Neutrophil (primary cell): ENCODE measurements at regions not wholly inside any gene's neighbourhood (a gene's known extent, or its start where the extent isn't known, plus 50 kb on each side); places are given as distances from the start of the nearest gene placed in this dataset.

Source experiments
- H3K27ac ChIP-seq: fragments of 200-600 bp; sonication (generic); 2 replicates; pipeline ENCODE4 v1.5.1; 2016; ENCODE audit warnings: mild to moderate bottlenecking, moderate library complexity
- H3K27me3 ChIP-seq: fragments of 200-600 bp; sonication (generic); 2 replicates; pipeline ENCODE4 v1.6.0; 2016; ENCODE audit warnings: mild to moderate bottlenecking
- H3K36me3 ChIP-seq: fragments of 200-600 bp; sonication (generic); 2 replicates; pipeline ENCODE4 v1.5.1; 2017
- H3K4me1 ChIP-seq, 2 experiments: fragments of 200-600 bp in 1 of 2; sonication (generic) in 1 of 2; 1 replicate in 1 of 2; 2 replicates in 1 of 2; pipeline versions ENCODE4 v1.5.1 to v1.6.1; 2013 to 2016; ENCODE audit warnings: low read depth in 1 of 2, low read length in 1 of 2, mild to moderate bottlenecking in 1 of 2, moderate library complexity in 1 of 2; ENCODE audit not compliant: control insufficient read depth in 1 of 2, insufficient read depth in 1 of 2
- H3K4me3 ChIP-seq, 2 experiments: fragments of 200-600 bp in 1 of 2; sonication (generic) in 1 of 2; 1 replicate in 1 of 2; 2 replicates in 1 of 2; pipeline ENCODE4 v1.5.1; 2013 to 2016; ENCODE audit warnings: low read depth in 1 of 2, low read length in 1 of 2, mild to moderate bottlenecking in 1 of 2, moderate library complexity in 1 of 2
- H3K9me3 ChIP-seq: fragments of 200-600 bp; sonication (generic); 2 replicates; pipeline ENCODE4 v1.5.1; 2016
- TF ChIP-seq, protein P1 (sequence below): fragments of 200-600 bp; sonication (generic); IDR thresholded peaks from 2 replicates; pipeline ENCODE4 v1.5.1; 2016; ENCODE audit warnings: antibody characterized with exemption

- Histone ChIP-seq H3K36me3 (no peaks in the 10 kb centered on the region), H3K4me3 (no peak overlapping the region), H3K4me1 (no peaks in the 10 kb centered on the region), H3K27me3 (no peaks in the 10 kb centered on the region), H3K9me3 (no peaks in the 10 kb centered on the region), H3K27ac (no peak overlapping the region)
- TF ChIP-seq, protein P1, sequence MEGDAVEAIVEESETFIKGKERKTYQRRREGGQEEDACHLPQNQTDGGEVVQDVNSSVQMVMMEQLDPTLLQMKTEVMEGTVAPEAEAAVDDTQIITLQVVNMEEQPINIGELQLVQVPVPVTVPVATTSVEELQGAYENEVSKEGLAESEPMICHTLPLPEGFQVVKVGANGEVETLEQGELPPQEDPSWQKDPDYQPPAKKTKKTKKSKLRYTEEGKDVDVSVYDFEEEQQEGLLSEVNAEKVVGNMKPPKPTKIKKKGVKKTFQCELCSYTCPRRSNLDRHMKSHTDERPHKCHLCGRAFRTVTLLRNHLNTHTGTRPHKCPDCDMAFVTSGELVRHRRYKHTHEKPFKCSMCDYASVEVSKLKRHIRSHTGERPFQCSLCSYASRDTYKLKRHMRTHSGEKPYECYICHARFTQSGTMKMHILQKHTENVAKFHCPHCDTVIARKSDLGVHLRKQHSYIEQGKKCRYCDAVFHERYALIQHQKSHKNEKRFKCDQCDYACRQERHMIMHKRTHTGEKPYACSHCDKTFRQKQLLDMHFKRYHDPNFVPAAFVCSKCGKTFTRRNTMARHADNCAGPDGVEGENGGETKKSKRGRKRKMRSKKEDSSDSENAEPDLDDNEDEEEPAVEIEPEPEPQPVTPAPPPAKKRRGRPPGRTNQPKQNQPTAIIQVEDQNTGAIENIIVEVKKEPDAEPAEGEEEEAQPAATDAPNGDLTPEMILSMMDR = no peak
Observed at GRCh38 chr11:81033779-81034540, 1593.1 kb upstream of the TENM4 start.

DNA sequence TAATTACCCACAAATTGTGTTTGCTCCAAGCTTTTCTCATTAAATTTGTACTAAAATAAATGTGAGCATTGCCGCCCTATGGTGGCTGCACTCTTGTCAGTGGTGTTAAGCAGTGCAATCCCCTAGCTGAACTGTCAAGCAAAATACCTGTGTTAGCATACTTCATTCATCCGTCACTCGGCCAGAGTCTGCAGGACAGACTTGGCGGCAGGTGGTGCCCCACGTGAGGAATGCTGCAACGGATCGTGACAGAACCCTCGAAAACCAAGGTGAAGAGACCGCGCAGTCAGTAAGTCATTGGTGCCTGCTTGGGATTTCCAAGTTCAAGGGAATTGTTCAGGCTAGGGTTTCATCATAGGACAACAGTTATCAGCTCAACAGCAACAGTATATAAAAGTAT lies 1592.1 kb upstream of the TENM4 start:
- Histone ChIP-seq H3K27me3 (no peaks in the 10 kb centered on the region), H3K27ac (no peak overlapping the region), H3K9me3 (no peaks in the 10 kb centered on the region), H3K4me1 (no peaks in the 10 kb centered on the region), H3K4me3 (no peak overlapping the region), H3K36me3 (no peaks in the 10 kb centered on the region)
- TF ChIP-seq, protein P1 = no peak

GRCh38 chr11:81030186-81030585 lies 1589.4 kb upstream of the TENM4 start:
- no peak overlapping the region for H3K4me3 ChIP-seq
- no peaks in the 10 kb centered on the region for H3K9me3 ChIP-seq
- no peaks in the 10 kb centered on the region for H3K36me3 ChIP-seq
- TF ChIP-seq, protein P1 = no peak
- no peaks in the 10 kb centered on the region for H3K27me3 ChIP-seq
- no peak overlapping the region for H3K27ac ChIP-seq
- no peaks in the 10 kb centered on the region for H3K4me1 ChIP-seq

DNA sequence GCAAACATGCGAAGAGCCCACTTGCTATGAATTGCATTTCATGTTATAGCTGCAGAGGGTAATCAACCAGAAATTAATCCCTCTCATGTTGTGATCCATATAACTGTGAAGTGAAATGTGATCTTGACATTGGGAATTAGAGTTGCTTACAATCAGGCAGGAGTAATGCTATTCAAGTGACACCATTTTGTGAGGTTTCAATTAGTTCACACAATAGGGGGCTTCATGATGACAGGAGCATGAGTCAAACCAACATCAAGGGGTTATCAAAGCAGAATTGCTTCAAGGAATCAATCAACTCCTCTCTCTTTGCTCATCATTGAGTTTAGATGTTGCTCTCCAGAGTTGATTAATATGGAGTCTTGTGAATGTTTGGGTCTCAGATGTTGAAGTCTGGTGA lies 1585.2 kb upstream of the TENM4 start:
- Histone ChIP-seq H3K27ac (no peak overlapping the region), H3K4me3 (no peak overlapping the region), H3K36me3 (no peaks in the 10 kb centered on the region), H3K4me1 (no peaks in the 10 kb centered on the region), H3K9me3 (no peaks in the 10 kb centered on the region), H3K27me3 (no peaks in the 10 kb centered on the region)
- TF ChIP-seq, protein P1 = no peak

DNA sequence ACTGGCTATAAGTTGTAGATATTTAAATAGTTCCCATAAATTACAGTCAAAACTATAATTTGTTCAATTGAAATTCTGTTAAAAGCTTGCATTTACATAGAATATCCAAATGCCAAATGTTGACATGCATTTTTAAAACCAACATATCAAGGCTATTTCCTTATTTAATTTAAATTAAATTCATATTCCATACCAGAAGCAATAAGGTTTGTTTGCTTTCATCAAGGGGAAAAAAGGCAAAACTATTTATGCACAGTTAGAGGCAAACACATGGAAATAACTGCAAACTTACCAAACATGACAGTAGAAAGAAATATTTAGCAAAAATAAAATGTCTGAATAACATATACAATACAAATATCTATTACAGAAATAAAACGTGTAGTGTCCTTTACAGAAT lies 1581.2 kb upstream of the TENM4 start:
- Histone ChIP-seq H3K27me3 (no peaks in the 10 kb centered on the region), H3K36me3 (no peaks in the 10 kb centered on the region), H3K4me3 (no peak overlapping the region), H3K4me1 (no peaks in the 10 kb centered on the region), H3K27ac (no peak overlapping the region), H3K9me3 (no peaks in the 10 kb centered on the region)
- TF ChIP-seq, protein P1 = no peak
